Activated gamma-delta T cell treated with anti-CD3 and anti-CD28 coated beads, Interleukin-2, amount 50 U/mL, for 16 hours (primary cell): ENCODE measurements at regions not wholly inside any gene's neighbourhood (a gene's known extent, or its start where the extent isn't known, plus 50 kb on each side); places are given as distances from the start of the nearest gene placed in this dataset.

Experiments used
- DNase-seq: peaks from one replicate; pipeline ENCODE4 v3.0.0-alpha.2; 2020; ENCODE audit warnings: low read depth

DNA sequence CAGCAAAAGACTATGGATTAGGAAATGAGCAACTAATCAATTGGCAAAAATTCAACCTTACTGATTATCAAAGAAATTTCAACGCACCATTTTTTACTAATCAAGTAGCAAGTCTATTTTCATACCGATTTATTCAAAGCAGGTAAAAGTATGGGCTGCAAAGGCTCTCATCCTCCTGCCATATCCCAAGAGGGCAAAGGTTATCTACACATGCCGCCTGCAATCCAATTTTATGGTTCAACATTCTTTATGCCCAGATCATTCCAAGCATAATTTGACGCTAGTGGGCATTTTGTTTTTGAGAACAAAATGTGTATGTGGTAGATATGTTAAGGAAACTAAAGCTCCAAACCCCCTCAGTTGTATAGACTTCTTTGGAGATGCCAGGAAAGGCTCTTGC is 270.6 kb downstream of the MAF start:
- no peak for DNase-seq

DNA sequence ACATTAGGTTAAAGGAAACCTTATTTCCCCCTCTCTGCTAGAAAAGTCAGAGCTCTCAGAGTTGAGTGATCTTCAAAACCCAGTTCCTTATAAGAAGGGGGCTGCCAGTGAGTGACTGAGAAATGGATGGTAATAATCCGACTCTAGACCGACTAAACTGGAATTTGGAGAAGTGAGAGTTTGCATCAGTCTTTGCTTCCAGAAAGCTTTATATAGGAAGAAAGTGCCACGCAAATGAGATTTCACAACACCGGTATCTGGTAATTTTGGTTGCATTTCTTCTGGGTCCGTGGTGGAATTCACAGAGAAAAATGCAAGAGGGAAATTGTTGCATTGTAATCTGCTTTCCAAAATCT is 271.4 kb downstream of the MAF start:
- no peak for DNase-seq

DNA sequence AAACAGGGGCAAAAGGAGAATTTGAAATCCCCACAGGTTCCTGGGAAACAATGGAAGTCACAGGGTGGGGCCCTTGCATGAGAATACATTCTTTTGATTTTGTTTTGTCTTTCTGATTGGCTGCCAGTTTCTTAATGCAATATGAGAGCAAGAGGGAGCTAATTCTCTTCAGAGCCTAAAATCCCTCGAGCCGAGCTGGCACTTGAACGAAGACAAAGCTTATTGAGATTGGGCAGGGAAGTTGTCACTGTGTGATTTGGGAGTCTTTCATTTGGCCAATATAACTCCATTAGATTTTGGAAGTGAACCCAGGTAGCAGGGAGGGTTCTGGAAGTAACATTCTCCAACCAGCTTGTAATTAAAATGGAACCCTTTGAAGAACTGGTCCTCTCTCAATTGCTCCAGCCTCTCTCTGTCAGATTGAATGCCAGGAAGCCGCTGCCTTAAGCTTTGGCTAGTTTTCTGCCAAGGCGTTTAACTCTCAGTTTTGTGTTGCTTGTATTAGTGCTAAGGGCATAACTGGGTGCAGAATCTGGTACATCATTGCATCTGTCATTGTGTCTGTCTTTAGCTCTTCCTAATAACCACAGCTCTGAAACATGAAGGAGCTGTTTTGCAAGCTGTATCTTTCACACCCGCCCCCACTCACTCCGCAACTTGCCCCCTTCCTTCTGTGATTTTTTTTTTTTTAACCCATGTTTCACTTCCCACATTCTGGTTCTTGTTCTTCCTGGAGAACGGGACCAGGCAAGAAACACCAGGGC is 272.0 kb downstream of the MAF start:
- no peak for DNase-seq

DNA sequence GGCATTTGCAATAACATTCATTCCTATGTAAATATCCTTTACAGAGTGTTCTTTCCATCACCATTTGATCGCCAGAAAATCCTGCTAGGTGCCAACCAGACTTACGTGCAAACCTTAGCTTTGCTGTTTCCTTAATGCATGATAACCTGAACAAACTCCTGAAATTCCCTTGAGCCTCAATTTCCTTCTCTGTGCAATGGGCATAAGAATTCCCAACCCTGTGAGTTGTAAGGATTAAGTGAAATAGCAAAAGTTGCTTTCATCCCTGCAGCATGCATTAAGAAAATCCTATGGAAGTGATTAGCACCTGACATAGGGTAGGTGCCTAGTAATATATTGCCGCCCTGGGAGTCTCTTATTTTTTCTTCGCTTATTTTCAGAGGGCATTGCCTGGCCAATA is 272.7 kb downstream of the MAF start:
- DNase-seq = no peak

DNA sequence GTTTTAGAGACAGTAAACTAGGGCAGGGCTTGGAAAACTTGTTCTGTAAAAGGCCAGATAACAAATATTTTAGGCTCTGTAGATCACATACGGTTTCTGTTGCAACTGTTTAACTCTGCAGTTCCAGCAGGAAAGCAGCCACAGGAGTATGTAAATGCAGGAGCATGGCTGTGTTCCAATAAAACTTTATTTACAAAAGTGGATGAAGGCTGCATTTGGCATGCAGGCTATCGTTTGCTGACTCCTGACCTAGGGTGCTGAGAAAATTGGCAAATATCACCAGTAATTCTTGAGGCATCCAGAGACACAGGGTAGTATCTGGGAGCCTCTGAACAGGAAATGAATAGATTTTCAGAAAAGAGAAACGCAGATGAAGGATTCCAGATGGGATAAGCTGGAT is 274.0 kb downstream of the MAF start:
- DNase-seq = no peak

DNA sequence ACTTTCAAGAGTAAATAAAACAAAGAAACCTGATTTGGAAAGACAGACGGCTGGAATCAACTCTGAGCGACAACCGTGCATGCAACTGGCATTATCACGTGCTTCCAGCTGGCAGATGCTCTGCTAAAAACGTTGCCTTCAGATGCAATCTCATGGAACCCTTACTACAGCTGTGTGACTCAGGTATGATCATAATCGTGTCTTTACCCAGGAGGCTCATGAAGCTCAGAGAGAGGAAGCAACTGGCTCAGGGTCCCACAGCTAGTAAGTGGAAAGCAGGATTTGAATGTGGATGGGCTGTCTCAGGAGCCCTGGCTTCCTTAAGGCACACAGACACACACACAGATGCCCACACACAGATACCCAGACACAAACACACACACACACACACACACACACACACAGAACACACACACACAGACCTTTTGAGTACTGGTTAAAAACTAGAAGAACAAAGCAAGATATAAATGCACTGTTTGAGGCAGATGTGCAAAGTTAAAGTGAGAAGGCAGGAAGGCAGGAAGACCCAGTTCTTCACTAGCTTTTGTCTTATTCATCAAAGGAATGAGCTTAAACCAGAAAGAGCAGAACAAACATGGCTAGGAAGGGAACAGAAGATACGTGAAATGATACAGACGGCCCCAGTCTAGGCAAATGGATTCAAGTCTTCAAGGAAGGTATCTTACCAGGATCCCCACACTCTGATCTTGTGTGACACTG is 275.2 kb downstream of the MAF start:
- no peak for DNase-seq

DNA sequence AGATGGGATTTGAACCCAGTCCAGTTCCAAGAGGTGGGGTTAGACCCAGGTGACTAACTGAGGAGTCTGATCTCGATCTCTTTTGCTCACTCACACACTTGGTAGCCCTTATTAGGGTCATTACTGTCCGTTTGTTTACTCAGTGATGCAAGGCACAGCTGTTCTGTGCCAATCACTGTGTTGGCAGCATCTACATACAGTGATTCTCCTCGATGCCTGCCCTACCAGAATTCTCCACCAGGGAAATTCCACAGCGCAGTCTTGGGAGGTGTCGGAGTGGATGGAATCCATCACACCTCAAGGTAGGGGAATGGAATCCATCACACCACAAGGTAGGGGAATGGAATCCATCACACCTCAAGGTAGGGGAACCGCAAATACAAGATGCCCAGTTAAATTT is 279.6 kb downstream of the MAF start:
- DNase-seq = no peak

DNA sequence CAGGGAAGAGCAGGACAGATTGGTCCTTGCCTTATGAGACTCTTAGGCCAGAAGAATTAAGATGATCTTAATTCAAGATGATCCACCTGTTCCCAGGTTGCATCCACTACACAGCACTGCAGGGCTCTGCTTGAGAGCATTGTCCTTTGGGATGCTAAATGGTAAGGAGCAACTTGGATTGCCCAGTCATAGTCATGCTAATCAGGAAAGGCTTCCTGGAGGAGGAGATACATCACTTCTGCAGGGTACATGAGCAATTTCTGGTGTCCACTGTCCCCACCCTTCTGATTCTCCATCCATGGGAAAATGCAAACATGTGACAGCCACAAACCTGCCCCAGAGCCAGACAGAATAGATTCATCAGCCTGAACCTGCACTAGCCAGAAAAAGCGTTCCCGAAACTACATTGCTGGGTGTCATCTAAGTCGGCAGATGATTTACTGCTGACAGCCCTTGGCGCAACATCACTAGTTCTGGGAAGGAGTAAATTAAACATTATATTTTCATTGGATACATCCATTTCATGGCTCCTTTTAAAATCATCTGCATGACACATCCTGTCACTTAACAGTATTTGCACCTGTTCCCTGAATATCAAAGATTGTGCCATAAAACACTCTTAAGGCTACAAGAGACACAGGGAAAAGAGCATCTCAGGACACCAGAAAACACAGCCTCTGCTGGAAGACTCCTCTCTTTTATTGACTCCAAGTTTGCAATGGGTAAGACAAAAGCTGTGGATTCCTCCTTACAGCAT is 282.2 kb downstream of the MAF start:
- DNase-seq = no peak

DNA sequence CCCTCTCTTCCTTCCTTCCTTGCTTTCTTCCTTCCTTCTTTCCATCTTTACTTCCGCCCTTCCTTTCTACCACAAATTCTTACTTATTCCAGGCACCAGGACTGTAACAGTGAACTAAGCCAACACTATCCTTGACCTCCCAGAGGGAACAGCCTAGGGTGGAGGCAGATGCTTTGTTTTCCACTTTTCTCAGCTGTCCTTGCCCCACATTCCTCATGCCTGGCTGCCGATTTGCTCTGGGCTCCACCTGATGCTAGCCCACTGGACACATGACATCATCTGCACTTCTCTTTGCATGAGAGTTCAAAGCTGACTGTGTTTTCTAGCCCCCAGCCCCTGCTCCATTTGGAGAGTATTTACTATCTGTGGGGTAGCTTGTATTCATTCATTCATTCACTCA is 283.0 kb downstream of the MAF start:
- no peak for DNase-seq

DNA sequence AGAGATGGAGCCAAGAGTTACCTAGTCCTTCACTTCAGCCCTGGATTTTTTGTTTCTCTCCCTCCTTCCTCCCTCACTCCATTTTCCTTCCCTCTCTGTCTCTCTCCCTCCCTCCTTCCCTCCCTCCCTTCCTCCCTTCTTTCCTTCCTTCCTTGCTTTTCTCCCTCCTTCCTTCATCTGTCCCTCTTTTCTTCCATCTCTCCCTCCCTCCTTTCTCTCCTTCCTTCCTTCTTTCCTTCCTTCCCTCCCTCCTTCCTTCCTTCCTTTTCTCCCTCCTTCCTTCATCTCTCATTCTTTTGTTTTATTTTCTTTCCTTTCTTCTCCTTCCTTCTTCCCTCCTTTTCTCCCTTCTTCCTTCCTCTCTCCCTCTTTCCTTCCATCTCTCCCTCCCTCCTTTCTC is 283.5 kb downstream of the MAF start:
- DNase-seq = no peak

DNA sequence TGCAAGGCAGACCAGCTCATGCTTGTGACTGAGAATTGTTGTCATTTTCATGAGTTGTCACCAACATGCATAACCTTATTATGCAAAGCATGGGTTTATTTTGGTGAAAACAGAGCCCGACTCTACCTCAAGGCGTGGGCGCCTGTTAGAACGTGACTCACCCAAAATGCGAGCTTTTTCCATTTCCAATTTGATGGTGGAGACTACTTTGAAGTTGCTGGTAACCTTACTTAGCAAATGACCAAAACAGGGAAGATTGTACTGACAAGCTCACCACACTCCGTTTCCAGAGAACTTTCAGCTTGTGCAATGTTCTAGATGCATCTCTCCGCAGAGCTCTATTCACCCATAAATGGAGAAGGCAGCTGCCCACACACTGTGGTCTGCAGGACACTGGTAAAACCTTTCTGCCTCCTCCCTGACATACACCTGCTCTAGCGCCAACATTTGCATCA is 284.5 kb downstream of the MAF start:
- peak; percentile 14 for DNase-seq

DNA sequence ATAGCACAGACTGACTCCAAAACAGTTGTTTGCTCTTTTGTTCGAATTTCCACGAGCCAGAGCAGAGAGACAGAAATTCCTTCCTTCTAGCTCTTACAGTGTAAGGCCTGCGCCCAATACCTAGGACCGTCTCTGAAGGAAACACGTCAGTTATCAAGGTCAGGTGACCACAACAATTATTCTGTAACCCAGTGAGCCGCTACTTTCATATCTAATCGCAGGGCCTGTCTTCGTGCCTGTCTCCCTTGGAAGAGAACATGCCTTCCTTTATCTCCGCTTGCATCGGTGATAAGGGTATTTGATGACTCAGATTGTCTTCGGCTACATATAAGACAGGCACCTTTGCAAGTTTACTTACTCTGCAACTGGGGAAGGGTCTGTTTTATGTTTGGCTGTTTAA is 288.0 kb downstream of the MAF start:
- DNase-seq = no peak

DNA sequence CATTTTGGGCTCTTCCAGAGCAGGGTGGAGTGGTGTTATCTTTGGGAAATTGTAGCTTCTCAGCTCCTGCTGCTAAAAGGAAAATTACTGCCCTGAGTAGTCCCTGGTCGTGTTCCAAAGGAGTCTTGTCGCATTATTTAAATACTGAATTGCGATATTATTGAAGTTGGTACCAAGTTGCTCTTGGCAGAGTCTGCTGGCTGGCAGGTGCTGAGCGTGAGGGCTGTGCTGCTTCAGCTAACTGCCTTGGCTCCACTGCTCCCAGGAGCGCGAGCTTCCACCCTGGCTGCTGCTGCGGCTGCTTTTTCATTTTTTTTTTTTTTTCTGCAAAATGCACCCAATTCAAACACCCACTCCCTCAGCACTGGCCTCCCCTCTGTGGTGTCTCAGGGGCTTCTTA is 289.8 kb downstream of the MAF start:
- no peak for DNase-seq

DNA sequence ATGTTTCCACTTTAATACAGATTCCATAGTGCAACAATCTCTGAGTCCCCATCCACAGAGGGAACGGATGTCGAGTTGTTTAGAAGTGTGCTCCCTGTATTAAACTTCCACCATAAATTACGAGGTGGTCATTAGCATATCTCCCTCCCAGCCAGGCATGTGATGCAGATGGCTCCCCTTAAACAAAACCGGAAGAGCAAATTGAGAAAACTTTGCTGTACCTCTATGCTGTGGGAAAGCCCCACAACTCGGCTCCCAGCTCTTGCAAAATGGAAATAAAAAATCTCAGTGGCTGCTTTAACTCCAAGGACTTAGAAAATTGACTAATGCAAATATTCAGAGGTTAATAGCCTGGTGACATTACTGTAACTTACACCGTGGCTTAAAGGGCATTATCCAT is 290.9 kb downstream of the MAF start:
- DNase-seq = no peak

DNA sequence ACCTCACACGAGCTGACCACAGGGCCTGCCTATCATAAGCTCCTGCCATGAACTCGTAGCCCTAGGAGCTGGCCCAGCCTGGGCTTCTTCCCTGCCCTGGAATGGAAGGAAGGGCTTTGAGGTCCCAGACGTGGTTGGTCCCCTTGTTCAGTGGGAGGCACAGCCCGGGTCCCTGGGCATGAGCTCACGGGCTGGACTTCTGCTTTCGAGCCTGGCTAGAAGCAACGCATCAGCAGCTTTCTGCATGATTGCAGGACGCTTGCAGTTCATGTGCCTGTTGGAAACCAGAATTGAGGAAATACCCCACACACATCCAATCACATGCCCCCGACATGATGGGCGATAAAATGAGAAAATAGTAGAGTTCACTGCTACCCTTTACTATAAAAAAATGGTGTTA is 293.3 kb downstream of the MAF start:
- DNase-seq = no peak

DNA sequence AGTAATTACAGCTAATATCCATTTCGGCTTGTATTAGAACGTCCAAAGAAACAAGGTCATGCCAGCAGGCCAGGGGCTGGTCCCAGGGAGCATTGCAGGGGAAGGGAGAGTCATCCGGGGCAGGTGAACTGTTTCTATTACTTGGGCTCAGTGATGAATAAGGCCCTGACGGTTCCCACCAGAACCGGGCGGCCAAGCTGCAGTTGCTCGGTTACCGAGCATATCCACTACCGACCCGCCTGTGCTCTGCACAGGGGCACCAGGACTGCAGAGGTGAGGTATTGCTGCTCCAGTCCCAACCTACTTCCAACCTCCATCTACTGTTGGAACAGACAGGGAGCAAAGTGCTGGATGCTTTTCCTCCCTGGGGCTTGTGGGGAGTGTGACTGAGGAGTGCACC is 295.5 kb downstream of the MAF start:
- DNase-seq = no peak

DNA sequence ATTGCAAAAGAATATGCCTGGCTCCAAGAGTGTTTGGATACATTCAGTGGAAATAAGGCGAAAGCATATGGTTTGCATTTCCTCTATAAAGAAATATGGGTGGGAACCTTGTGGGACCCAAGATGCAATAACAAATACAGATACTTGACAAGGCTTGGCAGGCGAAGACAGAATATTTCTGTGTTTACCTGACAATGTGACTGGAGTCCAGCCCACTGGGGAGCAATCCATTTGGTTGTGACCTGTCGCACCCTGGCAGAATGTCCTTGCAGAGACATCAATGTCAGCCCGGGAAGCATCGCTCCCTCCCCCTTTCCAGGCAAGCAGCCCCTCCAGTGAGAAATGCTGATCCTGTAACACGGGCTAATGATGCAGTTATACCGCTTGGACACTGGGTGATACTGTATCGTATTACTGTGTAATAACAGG is 296.6 kb downstream of the MAF start:
- no peak for DNase-seq

DNA sequence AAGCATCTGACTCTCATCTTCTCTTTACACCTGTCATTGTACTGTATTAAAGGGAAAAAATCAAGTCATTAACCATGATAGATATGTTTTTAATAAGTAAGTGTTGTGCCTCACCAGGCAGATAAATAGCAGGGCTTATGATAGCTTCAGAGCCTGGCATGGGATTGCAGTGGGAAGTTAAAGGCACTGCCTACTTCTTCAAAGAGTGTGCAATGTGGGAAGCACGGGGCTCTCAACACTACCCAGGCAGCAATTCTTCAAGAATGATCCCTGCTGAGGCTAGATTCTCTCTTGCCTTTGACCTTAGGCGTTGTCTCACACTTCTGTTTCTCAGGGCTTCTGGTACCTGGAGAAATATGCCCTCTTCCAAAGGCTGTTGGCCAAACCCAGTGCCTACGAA is 297.3 kb downstream of the MAF start:
- DNase-seq = no peak

DNA sequence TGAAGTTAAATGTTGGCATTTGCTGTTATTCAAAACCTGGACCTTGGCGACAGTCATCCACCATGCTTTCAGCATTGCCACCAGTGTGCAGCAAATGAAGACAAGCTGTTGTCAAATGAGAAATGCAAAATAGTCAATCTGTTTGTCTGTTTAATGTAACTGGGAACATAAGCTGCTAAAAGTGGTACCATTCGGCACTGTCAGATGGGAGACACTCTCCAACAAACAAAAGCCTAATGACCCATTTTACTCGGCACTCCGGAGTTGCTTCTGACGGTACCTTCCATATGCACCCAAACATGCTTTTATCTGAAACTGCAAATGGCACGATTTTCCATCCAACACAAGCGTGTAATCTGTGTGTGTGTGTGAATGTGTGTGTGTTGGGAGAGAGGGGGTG is 297.8 kb downstream of the MAF start:
- no peak for DNase-seq

DNA sequence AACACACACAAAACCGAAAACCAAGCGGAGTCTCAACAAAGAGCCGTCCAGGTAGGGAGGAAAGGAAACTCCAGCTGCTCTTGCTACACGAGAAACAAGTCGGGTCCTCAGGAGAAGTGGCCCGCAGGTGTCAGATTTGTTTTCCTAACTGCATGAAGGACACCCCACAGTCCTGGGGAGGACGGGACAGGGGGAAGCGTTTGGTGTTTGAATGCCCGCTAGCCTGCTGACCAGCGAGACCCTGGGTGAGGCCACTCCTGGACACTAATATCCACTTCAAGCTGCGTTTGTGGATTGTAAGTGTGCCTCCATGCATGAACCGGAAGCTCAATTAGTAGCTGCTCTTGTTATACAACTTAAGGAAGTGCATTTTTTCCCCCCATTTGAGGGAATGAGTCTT is 299.5 kb downstream of the MAF start:
- no peak for DNase-seq

DNA sequence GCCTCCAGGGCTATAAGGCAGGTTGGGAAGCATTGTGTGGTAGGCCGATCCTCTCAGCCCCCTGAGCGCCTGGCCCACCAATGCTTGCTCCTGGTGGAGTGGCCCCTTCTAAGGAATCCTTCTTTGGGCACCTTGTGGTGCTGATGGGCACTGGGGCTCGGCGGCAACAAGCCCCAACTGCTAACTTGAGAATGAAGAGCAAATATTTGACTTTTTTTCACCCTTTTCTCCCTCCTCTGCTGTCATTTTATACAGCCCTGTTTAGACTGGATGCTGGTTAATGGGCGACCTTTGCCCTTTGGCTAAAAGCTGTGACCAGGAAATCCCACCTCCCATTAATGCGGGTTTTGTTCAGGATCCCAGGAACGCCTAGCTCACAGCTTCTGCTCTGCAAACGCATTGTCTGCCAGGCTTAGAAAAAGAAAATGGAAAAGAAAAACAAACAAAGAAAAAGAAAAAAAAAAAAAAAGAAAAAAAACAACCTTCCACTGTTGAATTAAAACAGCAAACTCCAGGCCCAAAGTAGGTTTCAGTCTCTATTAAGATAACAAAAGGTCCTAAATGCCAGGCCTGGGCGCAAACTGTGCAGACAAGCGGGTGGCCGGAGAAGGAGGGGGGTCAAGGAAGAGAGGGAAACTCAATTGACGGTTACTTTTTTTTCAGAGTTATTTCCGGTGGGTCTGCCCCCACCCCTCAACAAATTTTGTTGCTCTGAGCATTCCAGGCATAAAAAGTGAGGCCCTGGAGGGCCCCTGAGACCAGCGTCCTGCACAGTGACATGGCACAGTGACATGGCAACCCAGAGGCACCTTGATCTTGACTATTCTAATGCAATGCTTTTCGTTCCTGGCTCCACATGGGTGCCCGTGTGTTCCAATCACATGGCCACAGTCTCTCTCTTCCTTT is 301.4 kb downstream of the MAF start:
- no peak for DNase-seq

DNA sequence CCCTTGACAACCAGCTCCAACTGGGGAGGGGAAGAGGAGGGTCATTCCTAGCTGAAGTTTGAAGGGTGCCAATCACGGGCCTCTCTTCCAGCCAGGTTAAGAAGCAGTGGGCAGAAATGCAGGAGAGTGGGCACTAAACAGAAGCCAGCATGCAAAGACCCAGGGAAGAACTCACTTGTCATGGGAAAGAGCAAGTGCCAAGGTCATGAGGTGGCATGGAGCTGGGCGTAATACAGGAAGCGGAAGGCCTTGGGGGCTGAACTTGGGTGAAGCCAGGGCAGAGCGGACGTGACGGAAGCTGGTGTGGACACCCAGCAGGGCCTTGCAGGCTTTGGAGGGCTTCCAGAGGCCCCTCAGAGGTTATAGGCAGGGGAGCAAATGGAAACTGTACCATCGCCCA is 302.1 kb downstream of the MAF start:
- no peak for DNase-seq
